GM21737 (cell line): ENCODE measurements at regions not wholly inside any gene's neighbourhood (a gene's known extent, or its start where the extent isn't known, plus 50 kb on each side); places are given as distances from the start of the nearest gene placed in this dataset.
A peak's percentile ranks its signal among the peaks of the same experiment; 100 is the strongest.

ENCODE experiments used
- ATAC-seq: cut with Tn5 transposase; IDR thresholded peaks from one replicate; pipeline ENCODE4 v1.9.1; 2021; ENCODE audit warnings: mild to moderate bottlenecking, moderate library complexity; ENCODE audit not compliant: unreplicated experiment

GRCh38 chr10:62652564-62652963 lies 152.0 kb upstream of the ADO start:
- no peak for ATAC-seq

DNA sequence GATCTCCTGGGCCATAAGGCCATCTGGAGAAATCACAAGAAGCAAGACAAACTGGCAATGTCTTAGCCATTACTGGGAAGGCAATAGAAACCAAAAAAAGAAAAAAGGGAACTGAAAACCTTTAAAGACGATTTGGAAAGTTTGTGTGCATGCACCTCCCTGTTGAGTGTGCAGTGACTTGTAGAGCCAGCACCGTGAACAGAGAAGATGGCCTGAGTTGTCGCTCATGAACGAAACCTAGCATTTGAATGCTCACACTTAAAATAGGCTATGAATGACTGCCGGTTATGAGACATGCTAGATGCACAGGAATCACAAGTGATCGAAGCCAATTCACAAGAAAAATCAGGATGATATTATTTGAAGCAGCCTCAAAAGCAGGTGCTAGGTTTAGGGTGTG lies 151.3 kb upstream of the ADO start:
- ATAC-seq = peak; percentile 73

DNA sequence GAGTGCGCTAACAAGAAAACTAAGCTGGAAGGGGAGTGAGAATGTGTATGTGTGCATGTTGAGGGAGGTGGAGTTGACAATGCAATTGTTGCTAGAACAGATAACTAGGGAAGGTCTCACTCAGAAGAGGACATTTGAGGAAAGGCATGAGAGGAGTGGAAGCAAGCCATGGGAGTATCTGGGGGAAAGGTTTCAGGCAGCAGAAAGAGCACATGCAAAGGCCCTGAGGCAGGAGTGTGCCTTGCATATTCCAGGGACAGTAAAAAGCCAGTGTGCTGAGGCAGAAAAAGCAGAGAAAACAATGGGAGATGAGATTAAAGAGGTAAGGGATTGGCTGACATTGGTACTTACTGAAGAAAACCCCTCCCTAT lies 149.6 kb upstream of the ADO start:
- ATAC-seq = no peak

- ATAC-seq = peak; percentile 73
Measured at GRCh38 chr10:62655337-62655994, 149.1 kb upstream of the ADO start.

- ATAC-seq = no peak
Measured at GRCh38 chr10:62657244-62657835, 147.2 kb upstream of the ADO start.

DNA sequence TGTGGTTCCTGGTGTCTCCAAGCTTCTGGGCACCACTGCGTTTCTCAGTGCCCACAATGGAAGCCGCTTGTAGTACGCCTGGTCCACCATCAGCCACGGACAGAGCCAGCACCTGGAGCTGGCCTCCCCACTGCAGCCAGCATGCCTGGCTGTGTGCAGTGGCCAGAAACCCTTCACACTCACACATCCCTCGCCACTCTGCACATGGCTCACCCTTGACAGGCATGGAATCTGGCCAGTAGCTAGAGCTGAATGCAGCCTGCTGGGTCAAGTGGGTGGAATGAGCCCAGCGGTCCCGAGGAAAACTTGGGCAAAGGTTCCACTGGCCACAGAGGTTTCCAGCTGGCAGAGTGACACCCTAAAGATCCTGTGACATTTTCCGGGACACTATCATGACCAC lies 146.0 kb upstream of the ADO start:
- ATAC-seq = no peak

DNA sequence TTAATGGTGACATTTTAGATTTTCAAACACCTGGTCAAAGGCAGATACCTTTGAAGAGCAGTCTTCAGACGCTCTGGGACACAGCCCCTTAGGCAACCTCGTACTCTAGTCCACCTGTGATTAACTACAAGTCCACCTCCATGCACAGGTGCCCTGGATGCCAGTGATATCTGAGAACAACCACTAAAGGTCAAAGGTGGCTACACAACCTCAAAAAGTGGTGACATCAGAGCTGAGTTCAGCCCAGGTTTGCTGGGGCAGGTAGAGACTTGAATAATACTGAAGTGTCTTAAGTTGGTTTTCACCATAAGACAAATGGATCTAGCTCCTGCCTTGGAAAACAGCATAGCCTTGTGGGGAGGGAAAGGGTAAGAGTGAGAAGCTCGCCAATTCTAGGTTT lies 143.4 kb upstream of the ADO start:
- ATAC-seq = no peak

DNA sequence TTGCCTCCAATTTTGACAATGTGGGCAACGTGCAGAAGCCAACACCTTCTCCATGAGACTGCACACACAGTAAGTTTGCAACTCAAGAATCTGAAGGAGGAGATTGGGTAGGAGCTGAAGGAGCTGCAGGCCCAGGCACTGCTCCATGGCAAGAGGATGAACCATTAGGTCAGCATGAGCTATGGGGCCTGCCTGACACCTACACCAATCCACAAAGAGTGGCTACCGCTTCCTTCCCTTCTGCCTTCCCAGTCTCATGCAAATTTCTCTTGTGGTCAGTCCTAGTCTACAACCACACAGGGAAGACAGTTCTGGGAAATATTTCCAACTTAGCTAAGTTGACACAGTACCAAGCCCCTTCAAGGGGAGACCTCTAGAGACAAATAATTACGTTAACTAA lies 142.0 kb upstream of the ADO start:
- ATAC-seq = no peak

GRCh38 chr10:62665771-62666170 lies 138.7 kb upstream of the ADO start:
- no peak for ATAC-seq

GRCh38 chr10:62666275-62666674 lies 138.2 kb upstream of the ADO start:
- no peak for ATAC-seq

GRCh38 chr10:62669341-62669740 lies 135.2 kb upstream of the ADO start:
- ATAC-seq = no peak

DNA sequence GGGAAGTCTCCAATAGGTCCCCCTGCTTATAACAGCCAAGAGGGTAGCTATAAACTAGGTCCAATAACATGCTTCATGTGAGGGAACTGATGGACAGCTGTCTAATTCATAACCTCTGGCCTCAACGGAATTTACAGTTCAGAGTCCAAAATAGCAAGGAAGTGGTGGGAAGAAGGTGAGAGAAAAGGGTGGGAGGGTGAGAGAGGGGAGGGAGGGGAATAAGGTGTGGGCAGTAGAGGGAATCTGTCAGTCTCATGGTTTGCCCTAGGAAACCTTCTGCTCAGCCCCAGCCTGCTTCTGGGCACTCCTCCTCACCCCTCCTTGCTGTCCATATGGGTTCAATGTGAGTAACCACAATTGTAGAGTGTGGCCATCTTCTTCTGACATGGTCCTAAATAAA lies 133.4 kb upstream of the ADO start:
- no peak for ATAC-seq

DNA sequence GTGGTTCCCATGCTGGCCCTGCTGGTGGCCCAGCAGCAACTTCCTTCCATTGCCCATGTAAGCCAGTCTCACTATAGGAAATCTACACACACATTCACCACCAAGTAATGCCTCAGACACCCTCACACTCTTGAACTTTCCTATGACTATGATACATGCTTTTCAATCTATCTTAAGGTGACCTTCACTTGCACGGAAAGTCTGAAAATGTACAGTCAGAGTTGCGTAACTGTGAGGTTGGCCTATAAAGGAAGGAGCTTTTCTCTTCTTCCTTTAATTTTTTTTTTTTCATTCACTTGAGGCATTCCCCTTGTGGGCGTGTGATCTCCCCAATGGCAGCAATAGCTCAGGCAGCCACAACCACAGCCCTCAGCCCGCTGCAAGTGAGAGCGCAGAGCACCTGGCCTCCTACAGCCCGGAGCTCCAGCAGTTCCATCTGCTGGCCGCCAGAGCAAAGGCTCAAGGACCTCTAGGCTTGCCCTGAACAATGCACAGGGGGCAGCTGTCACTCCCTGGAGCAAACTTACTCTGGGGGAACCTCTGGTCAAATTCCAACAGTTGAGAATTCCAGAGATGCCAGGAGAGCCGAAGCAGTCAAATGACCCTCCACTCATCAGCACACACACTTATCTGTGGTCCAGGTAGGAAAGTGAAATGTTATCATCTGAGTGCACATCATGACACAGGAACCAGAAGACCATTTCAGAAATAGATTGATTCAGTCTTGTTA lies 123.1 kb upstream of the ADO start:
- peak; percentile 96 for ATAC-seq

GRCh38 chr10:62684911-62685310 lies 119.6 kb upstream of the ADO start:
- no peak for ATAC-seq

GRCh38 chr10:62687230-62687748 lies 117.2 kb upstream of the ADO start:
- no peak for ATAC-seq

GRCh38 chr10:62688971-62689700 lies 115.4 kb upstream of the ADO start:
- no peak for ATAC-seq

- no peak for ATAC-seq
Measured at GRCh38 chr10:62689712-62690111, 114.8 kb upstream of the ADO start.

- no peak for ATAC-seq
Measured at GRCh38 chr10:62690703-62691102, 113.8 kb upstream of the ADO start.

DNA sequence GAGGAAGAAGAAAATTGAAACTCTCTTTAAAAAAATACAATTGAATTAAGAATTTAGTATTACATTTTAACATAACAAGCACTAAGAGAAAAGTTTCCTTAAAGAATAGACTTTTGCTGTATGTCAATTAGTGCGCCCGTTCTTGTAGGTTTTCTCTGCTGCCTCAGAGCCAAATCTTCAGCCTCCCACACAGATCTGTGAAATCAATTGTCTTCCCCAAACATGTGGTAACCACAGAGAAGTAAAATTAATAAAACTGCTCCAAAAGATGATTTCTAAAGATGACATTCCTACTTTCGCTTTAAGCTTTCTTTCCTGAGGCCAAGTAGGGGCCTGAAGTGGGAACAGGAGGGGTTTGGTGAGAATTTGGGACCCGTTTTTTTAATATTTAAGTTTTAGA lies 113.2 kb upstream of the ADO start:
- ATAC-seq = no peak

DNA sequence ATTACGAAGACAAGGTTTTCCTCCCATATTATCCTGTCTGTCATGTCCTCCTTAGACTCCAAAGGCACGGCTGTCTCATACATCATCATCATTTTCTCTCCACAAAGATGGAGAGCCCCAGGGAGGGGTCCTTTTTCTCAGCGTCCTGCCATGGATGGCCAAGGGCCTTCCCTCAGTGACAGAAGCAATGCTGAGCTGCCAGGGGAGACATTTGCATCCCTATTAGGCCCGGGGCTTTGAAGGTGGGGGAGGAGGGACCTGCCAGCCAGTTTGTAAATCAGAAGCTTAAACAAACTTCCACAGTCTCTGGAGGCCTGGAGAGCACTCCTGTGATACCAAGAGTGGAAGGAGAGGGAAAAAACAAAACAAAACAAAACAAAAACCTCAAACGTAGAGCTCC lies 112.4 kb upstream of the ADO start:
- ATAC-seq = no peak

DNA sequence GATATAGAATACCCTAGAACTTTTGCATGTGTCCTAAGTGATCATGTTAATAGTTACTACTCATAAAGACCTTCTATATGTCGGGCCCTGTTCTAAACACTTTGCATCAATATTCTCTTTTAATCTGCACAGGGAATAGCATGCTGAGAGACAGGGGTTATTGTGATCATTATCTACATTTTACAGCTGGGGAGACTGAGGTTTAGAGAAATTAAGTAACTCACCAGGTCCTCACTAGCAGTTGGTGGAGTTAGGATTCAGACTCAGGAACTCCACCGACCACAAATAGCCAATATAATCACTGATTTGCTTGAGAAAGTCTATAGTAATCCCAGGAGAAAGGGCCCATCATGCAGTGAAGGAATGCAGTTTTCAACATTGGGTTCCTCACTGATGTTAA lies 111.2 kb upstream of the ADO start:
- ATAC-seq = no peak
